ENCODE measurements at regions not wholly inside any gene's neighbourhood (a gene's known extent, or its start where the extent isn't known, plus 50 kb on each side); places are given as distances from the start of the nearest gene placed in this dataset.
"Not testable (repeated sequence)": the region's sequence is repeated elsewhere in the genome, so short reads cannot be mapped to it uniquely, and the experiment has no call there.

DNA sequence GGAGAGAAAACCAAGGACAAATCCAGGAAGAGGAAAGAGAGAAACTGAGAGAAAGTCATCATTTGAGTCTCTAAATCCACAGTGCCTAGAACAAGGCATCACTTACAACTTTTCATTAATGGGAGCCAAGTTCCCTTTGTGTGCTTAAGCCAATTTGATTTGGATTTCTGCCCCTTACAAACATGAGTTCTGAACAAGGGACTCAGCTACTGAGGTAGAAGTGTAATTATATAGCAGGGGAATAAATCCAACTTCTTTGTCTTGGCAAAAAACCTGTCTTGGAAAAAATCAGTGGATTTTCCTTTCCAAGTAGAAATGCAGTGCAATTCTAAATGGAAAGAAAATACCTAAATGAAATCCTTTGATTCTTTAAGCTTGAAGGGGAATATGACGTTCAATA is 307.2 kb upstream of the CNTN3 start:
- no peak for DNase-seq

DNA sequence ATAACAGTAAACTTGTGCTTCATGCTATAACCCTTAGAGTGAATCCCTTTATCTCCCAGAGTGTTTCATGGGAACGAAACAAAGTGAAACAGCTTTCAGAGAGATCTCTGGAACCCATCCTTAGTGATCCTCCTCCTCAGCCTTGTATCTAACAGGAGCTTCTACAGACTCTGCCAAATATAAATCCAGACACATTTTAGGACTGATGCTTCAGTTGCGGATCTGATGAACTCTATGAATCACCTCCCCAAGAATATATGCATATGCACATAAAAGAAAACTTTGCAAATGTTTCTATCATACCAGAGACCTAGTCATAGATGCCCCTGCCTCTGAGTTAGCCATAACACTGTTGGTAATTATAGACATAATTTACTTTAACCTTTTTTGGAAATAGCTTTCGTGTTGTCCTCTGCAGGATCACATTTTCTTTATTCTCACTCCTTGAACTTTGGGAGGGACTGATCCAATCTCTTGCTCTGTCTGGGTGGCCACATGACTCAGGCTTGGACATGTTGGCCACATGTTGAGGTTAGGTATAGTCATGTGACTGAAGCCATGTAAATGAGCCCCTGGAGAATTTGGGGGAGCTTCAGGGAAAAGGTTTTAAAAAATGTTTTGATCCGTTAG is 306.4 kb upstream of the CNTN3 start:
- DNase-seq: no peak

- DNase-seq: no peak
Observed at GRCh38 chr3:74916696-74917095, 302.2 kb upstream of the CNTN3 start.

DNA sequence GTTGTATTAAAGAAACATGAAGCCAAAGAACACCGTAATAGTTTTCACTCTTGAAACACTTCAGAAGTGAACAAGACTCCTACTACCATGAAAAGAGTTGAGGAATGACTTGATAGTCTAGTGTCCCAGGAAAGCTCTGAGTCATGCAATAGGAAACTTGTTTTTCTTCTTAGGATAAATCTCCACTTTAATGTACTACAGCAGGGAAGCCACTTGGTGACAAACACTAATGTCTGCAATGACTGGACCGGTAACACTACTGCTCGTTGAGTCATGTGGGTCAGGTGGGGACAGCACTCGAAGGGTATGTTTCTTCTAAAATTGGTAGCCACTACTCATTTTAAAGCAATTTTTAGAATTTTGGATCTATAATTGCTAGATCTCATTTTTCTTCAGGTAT is 291.7 kb upstream of the CNTN3 start:
- DNase-seq: no peak

GRCh38 chr3:74905478-74905877 is 291.0 kb upstream of the CNTN3 start:
- no peak for DNase-seq

DNA sequence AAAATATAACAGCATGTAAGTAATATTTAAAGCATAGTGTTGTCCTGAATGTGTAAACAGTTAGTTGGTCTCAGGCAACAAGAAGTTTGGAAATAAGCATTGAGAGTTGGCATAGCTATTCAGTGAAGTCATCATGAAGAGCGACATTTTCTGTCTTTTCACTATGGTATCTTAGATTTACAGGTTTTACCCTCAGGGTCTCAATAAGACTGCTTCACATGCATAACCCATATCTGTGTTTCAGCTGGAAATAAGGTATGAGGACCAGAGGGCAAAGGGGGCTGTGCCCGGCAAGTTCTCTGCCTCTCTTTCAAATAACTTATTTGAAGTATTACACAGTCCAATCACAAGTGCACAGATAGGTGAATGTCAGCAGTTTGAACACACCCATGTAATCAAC is 290.2 kb upstream of the CNTN3 start:
- no peak for DNase-seq

GRCh38 chr3:74899796-74900516 is 285.5 kb upstream of the CNTN3 start:
- not testable (repeated sequence) for DNase-seq

DNA sequence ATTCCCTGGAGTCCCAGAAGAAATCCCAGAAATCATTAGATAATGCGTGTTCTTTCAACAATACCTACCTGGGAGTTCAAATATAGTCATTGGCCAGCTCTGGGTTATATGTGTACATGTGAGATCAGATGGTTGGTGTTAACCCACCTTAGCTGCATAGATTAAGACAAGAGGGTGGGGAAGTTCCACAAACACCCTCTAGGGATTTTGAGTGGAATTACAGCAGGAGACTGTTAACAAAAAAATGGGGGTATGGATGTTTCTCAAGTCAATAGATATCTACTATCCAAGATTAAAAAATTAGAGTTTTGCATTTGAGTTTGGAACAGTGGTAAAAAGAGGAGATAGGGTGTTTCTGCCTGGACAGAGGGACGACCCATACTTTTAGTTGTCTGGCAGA is 282.5 kb upstream of the CNTN3 start:
- DNase-seq: no peak

DNA sequence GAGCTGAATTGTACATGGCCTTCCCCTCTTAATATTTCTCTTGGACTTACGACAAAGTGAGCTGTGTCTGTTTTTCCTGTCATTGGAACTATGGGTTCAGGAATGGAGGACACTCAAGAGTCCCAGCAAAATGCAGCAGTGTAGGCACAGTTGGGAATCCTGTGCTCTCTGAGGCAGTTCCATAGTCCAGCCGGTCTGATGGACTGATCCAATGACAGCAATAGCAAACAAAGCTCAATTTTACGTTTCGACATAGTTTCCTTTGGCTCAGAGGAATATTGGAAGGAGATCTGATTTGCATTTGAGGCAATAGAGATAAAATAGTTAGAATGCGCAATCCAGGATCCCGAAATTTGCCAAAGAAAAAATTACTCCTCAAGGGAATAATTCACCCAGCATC is 276.9 kb upstream of the CNTN3 start:
- DNase-seq: no peak

DNA sequence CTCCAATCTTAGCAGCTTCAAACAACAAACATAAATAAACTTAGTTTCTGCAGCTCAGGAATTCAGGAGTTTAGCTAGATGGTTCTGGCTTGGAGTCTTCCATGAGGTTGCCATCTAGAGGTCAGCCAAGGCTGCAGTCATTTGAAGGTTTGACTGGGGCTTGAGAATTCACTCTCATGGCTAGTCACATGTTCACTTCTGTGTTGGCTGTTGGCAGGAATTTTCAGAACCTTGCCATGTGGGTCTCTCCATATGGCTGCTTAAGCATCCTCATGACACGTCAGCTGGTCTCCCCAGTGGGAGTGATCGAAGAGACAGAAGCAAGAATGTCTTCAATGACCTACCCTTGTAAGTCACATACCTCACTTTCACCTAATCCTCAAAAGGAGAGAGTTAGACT is 269.2 kb upstream of the CNTN3 start:
- no peak for DNase-seq

GRCh38 chr3:74883222-74883621 is 268.8 kb upstream of the CNTN3 start:
- DNase-seq: no peak

GRCh38 chr3:74880237-74880636 is 265.8 kb upstream of the CNTN3 start:
- DNase-seq: no peak

DNA sequence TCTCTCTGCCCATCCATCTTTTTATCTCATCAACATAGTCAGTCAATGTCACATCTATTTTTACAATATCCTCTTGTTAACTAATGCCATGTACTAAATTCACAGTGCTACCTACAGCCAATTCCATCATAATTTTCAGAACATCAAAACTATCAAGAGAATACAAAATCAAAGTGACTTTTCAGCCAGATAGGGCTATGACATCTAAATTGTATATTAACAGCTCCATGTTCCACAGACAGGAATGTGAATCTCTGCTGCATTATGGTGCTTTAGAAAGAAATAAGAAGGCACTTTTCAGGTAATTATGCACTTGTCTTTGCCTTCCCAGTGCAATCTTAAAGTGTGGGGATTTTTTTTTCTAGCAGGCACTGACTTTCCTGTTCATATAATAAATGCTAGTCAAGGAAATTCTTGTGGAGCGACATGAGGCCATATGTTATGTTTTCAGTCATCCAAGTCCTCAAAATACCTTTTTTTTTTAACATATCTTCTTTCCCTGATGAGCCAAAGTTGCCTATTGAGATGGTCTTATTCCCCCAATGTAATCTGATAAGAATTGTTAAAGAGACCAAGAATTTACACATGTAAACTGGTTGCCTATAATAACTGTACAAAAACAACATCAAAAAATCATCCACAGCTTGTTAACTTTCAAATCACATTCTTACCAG is 252.0 kb upstream of the CNTN3 start:
- no peak for DNase-seq

- DNase-seq: peak; percentile 80
Observed at GRCh38 chr3:74862476-74862875, 248.0 kb upstream of the CNTN3 start.

GRCh38 chr3:74861211-74861610 is 246.8 kb upstream of the CNTN3 start:
- DNase-seq: no peak

DNA sequence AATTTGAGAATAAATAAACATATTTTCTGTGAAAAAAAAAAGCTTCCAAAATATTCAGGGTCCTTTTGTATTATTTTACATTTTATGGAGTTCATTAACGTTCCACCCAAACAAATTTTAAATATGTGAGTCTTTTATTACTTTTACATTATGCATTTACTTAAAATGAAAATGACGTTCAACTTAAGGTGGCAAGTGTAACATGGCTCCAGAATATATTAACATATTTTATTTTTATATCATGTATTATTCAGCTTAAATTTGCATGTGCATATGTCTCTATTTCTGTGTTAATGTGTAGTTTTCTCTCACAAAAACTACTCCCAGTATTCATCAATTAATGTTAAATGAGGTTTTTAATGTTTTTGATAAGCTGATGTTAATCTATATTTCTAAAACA is 243.6 kb upstream of the CNTN3 start:
- DNase-seq: no peak

DNA sequence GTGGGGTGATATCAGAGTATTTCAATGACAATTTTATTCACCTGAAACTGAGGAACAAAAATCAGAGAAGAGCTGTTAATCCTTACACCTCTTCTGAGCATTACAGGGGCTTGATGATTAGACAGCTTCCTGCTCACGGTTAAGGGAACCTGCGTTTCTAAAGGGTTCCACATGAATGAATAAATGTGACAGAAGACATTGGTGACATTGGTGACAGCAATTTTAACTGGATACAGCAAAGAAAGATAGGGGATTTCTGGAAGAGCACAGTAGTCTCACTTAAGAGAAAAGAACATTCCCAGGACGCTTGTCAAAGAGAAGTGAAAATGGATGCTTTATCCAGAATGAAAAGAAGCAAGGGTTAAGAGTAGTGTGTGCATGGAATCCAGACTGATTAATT is 235.9 kb upstream of the CNTN3 start:
- DNase-seq: no peak

GRCh38 chr3:74847093-74847492 is 232.6 kb upstream of the CNTN3 start:
- DNase-seq: no peak

DNA sequence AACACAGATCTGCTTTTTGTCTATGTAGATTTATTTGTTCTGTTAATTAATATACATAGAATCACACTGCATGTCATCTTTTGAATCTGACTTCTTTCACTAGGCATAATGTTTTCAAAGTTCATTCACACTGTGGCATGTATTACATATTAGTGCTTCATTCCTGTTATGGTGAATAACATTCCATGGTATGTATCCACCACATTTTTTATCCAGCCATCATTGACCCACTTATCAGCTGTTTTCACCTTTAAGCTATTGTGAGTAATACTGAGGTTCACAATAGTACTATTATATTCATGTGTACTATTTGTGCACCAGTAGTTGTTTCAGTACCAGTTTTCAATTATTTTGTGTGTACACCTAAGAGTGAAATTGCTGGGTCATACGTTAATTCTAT is 230.6 kb upstream of the CNTN3 start:
- no peak for DNase-seq

- no peak for DNase-seq
Observed at GRCh38 chr3:74844428-74844827, 230.0 kb upstream of the CNTN3 start.

GRCh38 chr3:74842649-74843048 is 228.2 kb upstream of the CNTN3 start:
- no peak for DNase-seq

GRCh38 chr3:74842141-74842540 is 227.7 kb upstream of the CNTN3 start:
- no peak for DNase-seq

DNA sequence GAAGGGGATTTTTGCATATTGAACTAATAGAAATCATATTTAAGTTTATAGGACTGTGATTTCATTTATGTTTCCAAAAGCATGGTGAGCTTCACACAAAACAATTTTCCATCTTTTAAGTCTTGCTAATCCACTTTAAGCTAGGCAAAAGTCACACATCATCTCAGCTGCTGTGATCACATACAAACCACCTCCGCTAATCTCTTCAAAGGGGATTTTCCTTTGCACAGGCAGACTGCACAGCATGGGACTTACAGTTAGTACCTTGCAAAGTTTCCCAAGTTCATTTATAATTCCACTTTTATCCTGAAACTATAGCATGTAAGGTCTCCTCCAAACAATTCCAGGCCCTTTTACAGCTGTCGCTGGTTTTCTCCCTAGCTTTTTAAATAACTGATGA is 225.1 kb upstream of the CNTN3 start:
- DNase-seq: no peak

DNA sequence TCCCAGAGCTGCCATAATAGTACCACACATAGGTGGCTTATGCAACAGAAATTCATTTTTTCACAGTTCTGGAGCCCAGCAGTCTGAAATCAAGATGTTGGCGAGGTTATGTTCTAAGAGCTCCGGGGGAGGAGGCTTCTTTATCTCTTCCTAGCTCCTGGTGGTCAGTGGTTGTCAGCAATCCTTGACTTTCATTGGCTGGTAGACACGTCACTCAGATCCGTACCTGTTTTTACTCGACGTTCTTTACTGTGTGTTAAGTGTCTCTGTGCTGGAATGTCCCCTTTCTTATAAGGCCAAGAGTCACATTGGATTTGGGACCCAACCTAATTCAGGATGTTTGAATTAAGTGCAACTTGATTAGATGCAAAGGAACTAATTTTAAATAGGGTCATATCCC is 218.5 kb upstream of the CNTN3 start:
- no peak for DNase-seq

- not testable (repeated sequence) for DNase-seq
Observed at GRCh38 chr3:74830845-74831244, 216.4 kb upstream of the CNTN3 start.

All from NCI-H1048 (cell line).